ENCODE measurements at regions not wholly inside any gene's neighbourhood (a gene's known extent, or its start where the extent isn't known, plus 50 kb on each side); places are given as distances from the start of the nearest gene placed in this dataset.

GRCh38 chr2:191773136-191773535 is 73.8 kb downstream of the CAVIN2 start:
- no peak for DNase-seq
- no CpG with 5 or more reads among the region's 4 CpGs for WGBS (ENCODE audit: extremely low coverage, insufficient read length, low lambda C conversion rate)
- H3K4me2 ChIP-seq (ENCODE audit: insufficient read depth, insufficient read length, low read length) = no peak overlapping the region

More at GRCh38 chr2:191773136-191773535, 73.8 kb downstream of the CAVIN2 start:
- H2BK20ac ChIP-seq (ENCODE audit: low read depth, low read length, poor library complexity, severe bottlenecking) = no peak overlapping the region
- no peak overlapping the region for H3K9ac ChIP-seq (ENCODE audit: extremely low read depth, insufficient read length, low read length)
- Mint-ChIP-seq H3K4me3 (no peak overlapping the region), H3K27ac (no peak overlapping the region), H3K9me3 (peaks cover 8 to 13% of the 10 kb centered on the region in 2 experiments; a peak in 4 of 5 replicates), H3K36me3 (ENCODE audit: insufficient read depth in 1 of 3, low read depth in 3 of 3) (peaks cover 0 to 9% (median 7%) of the 10 kb centered on the region in 3 experiments; a peak in 5 of 7 replicates), H3K27me3 (ENCODE audit: low read depth) (no peaks in the 10 kb centered on the region; the same call in 1 of the 2 replicates), H3K4me1 (no peaks in the 10 kb centered on the region)
- no peak for TF ChIP-seq CTCF (conservative IDR thresholded peaks at IDR 0.05)
- no peak overlapping the region for H3K27ac ChIP-seq (ENCODE audit: insufficient read length, low read depth, low read length)
- H4K8ac ChIP-seq (replicated peaks; ENCODE audit: insufficient read length, low read depth, low read length) = no peak overlapping the region
- no peak overlapping the region for H2BK12ac ChIP-seq (ENCODE audit: insufficient read length, low read depth, low read length)
- H3T11ph ChIP-seq (ENCODE audit: low read length) = no peak overlapping the region
- no peaks in the 10 kb centered on the region for H3K23me2 ChIP-seq (ENCODE audit: insufficient read length, low read depth, low read length, poor library complexity, severe bottlenecking)
- H3K79me1 ChIP-seq (ENCODE audit: insufficient read depth, low read depth, low read length, poor library complexity, severe bottlenecking) = no peaks in the 10 kb centered on the region
- H2AFZ ChIP-seq (ENCODE audit: low read length) = no peak overlapping the region
- no peak overlapping the region for H4K5ac ChIP-seq (ENCODE audit: insufficient read length, low read depth, low read length)
- H3K4ac ChIP-seq (ENCODE audit: low read depth, low read length) = no peak overlapping the region
- no peak overlapping the region for H3K18ac ChIP-seq (ENCODE audit: insufficient read length, low read depth, low read length)
- H2BK5ac ChIP-seq (ENCODE audit: insufficient read length, low read length) = no peak overlapping the region
- no peak overlapping the region for H3K56ac ChIP-seq (ENCODE audit: insufficient read length, low read depth, low read length)
- no peak overlapping the region for H3K23ac ChIP-seq (ENCODE audit: insufficient read length, low read depth, low read length)
- no peaks in the 10 kb centered on the region for H3K4me1 ChIP-seq (ENCODE audit: insufficient read depth, low read length)
- no peaks in the 10 kb centered on the region for H3K79me2 ChIP-seq (ENCODE audit: insufficient read depth, low read length)
- no peak overlapping the region for H2BK15ac ChIP-seq (ENCODE audit: low read depth, low read length)
- no peak overlapping the region for H3K14ac ChIP-seq (ENCODE audit: insufficient read depth, low read length)
- no peaks in the 10 kb centered on the region for H4K20me1 ChIP-seq (ENCODE audit: control insufficient read depth, insufficient read depth, insufficient read length)
- no peak overlapping the region for H2BK120ac ChIP-seq (ENCODE audit: low read depth, low read length, poor library complexity, severe bottlenecking)
- H3K9me3 ChIP-seq (ENCODE audit: control insufficient read depth, low read depth, low read length) = no peaks in the 10 kb centered on the region
- H3K27me3 ChIP-seq (ENCODE audit: insufficient read depth, low read length) = no peaks in the 10 kb centered on the region
- no peak overlapping the region for H4K91ac ChIP-seq (ENCODE audit: insufficient read length, low read depth, low read length)
- no peak overlapping the region for H2AK5ac ChIP-seq (ENCODE audit: insufficient read length, low read length)

Data from H9 (cell line).